ENCODE measurements at regions not wholly inside any gene's neighbourhood (a gene's known extent, or its start where the extent isn't known, plus 50 kb on each side); places are given as distances from the start of the nearest gene placed in this dataset.

GRCh38 chr1:94303005-94303404 is 65.6 kb upstream of the ARHGAP29 start:
- H3K36me3 ChIP-seq (ENCODE audit: control insufficient read depth in 4 of 4, insufficient read depth in 4 of 4, low read length in 3 of 4), result no peaks in the 10 kb centered on the region
- no peaks in the 10 kb centered on the region for H3K9me3 ChIP-seq (ENCODE audit: control extremely low read depth in 1 of 5, control insufficient read depth in 4 of 5, insufficient read depth in 2 of 5, low read depth in 1 of 5, low read length in 4 of 5)
- peaks cover 0 to 23% (median 16%) of the 10 kb centered on the region in 4 experiments for H3K4me1 ChIP-seq (ENCODE audit: control extremely low read depth in 1 of 4, control insufficient read depth in 4 of 4, insufficient read depth in 4 of 4, low read length in 3 of 4)
- WGBS (ENCODE audit: insufficient coverage), result no CpG with 5 or more reads among the region's 1 CpG
- peak; percentile 69 to 92 (median 90) for DNase-seq
- no peaks in the 10 kb centered on the region for H3K27me3 ChIP-seq (replicated peaks in 2 of 5; ENCODE audit: control insufficient read depth in 4 of 5, insufficient read depth in 5 of 5, low read length in 4 of 5)
- peak overlapping the region; percentile 30 to 46 for H3K27ac ChIP-seq (ENCODE audit: insufficient read depth in 1 of 2, low read depth in 1 of 2, low read length in 2 of 2, poor library complexity in 1 of 2, severe bottlenecking in 2 of 2)
- peak overlapping the region in 2 of 7 experiments; percentile 29 to 42 for H3K4me3 ChIP-seq (ENCODE audit: control insufficient read depth in 1 of 7, extremely low read depth in 1 of 7, insufficient read depth in 4 of 7, low read depth in 2 of 7, low read length in 6 of 7)
- CTCF ChIA-PET, result interaction anchor here (0.9 to 1.1 kb wide), 2 partner anchors 181 to 258 kb away, joined by 3 to 6 read pairs; no protein-coding TSS in a partner anchor
- POLR2A ChIA-PET, result no interaction called here

- H3K27me3 ChIP-seq (replicated peaks in 2 of 5; ENCODE audit: control insufficient read depth in 4 of 5, insufficient read depth in 5 of 5, low read length in 4 of 5), result no peaks in the 10 kb centered on the region
- whole genome bisulfite sequencing (ENCODE audit: insufficient coverage), result 73% methylated on average over 4 of the region's 6 CpGs
- ChIA-PET CTCF (interaction anchor here (0.9 kb wide), 1 partner anchor 262 kb away, joined by 3 read pairs; no protein-coding TSS in a partner anchor), POLR2A (no interaction called here)
- no peaks in the 10 kb centered on the region for H3K36me3 ChIP-seq (ENCODE audit: control insufficient read depth in 4 of 4, insufficient read depth in 4 of 4, low read length in 3 of 4)
- no peaks in the 10 kb centered on the region for H3K9me3 ChIP-seq (ENCODE audit: control extremely low read depth in 1 of 5, control insufficient read depth in 4 of 5, insufficient read depth in 2 of 5, low read depth in 1 of 5, low read length in 4 of 5)
- no peak overlapping the region for H3K4me3 ChIP-seq (ENCODE audit: control insufficient read depth in 1 of 7, extremely low read depth in 1 of 7, insufficient read depth in 4 of 7, low read depth in 2 of 7, low read length in 6 of 7)
- DNase-seq, result no peak
- H3K27ac ChIP-seq (ENCODE audit: insufficient read depth in 1 of 2, low read depth in 1 of 2, low read length in 2 of 2, poor library complexity in 1 of 2, severe bottlenecking in 2 of 2), result peak overlapping the region; percentile 30 to 46
- peaks cover 0 to 23% (median 16%) of the 10 kb centered on the region in 4 experiments for H3K4me1 ChIP-seq (ENCODE audit: control extremely low read depth in 1 of 4, control insufficient read depth in 4 of 4, insufficient read depth in 4 of 4, low read length in 3 of 4)
Measured at GRCh38 chr1:94302497-94302896, 65.1 kb upstream of the ARHGAP29 start.

GRCh38 chr1:94301186-94301585 is 63.8 kb upstream of the ARHGAP29 start:
- POLR2A ChIA-PET, result no interaction called here
- peaks cover 0 to 23% (median 16%) of the 10 kb centered on the region in 4 experiments for H3K4me1 ChIP-seq (ENCODE audit: control extremely low read depth in 1 of 4, control insufficient read depth in 4 of 4, insufficient read depth in 4 of 4, low read length in 3 of 4)
- H3K27ac ChIP-seq (ENCODE audit: insufficient read depth in 1 of 2, low read depth in 1 of 2, low read length in 2 of 2, poor library complexity in 1 of 2, severe bottlenecking in 2 of 2), result no peak overlapping the region
- CTCF ChIA-PET, result interaction anchor here (1.3 to 1.8 kb wide), 2 partner anchors 33 to 43 kb away, joined by 3 to 4 read pairs; no protein-coding TSS in a partner anchor
- H3K27me3 ChIP-seq (replicated peaks in 2 of 5; ENCODE audit: control insufficient read depth in 4 of 5, insufficient read depth in 5 of 5, low read length in 4 of 5), result no peaks in the 10 kb centered on the region
- no peak for DNase-seq
- H3K4me3 ChIP-seq (ENCODE audit: control insufficient read depth in 1 of 7, extremely low read depth in 1 of 7, insufficient read depth in 4 of 7, low read depth in 2 of 7, low read length in 6 of 7), result no peak overlapping the region
- no peaks in the 10 kb centered on the region for H3K9me3 ChIP-seq (ENCODE audit: control extremely low read depth in 1 of 5, control insufficient read depth in 4 of 5, insufficient read depth in 2 of 5, low read depth in 1 of 5, low read length in 4 of 5)
- H3K36me3 ChIP-seq (ENCODE audit: control insufficient read depth in 4 of 4, insufficient read depth in 4 of 4, low read length in 3 of 4), result no peaks in the 10 kb centered on the region
- WGBS (ENCODE audit: insufficient coverage), result 100% methylated on average over 5 of the region's 5 CpGs

- Histone ChIP-seq H3K27ac (ENCODE audit: insufficient read depth in 1 of 2, low read depth in 1 of 2, low read length in 2 of 2, poor library complexity in 1 of 2, severe bottlenecking in 2 of 2) (no peak overlapping the region), H3K27me3 (replicated peaks in 2 of 5; ENCODE audit: control insufficient read depth in 4 of 5, insufficient read depth in 5 of 5, low read length in 4 of 5) (no peaks in the 10 kb centered on the region), H3K4me1 (ENCODE audit: control extremely low read depth in 1 of 4, control insufficient read depth in 4 of 4, insufficient read depth in 4 of 4, low read length in 3 of 4) (peaks cover 0 to 23% (median 16%) of the 10 kb centered on the region in 4 experiments), H3K36me3 (ENCODE audit: control insufficient read depth in 4 of 4, insufficient read depth in 4 of 4, low read length in 3 of 4) (no peaks in the 10 kb centered on the region), H3K9me3 (ENCODE audit: control extremely low read depth in 1 of 5, control insufficient read depth in 4 of 5, insufficient read depth in 2 of 5, low read depth in 1 of 5, low read length in 4 of 5) (no peaks in the 10 kb centered on the region), H3K4me3 (ENCODE audit: control insufficient read depth in 1 of 7, extremely low read depth in 1 of 7, insufficient read depth in 4 of 7, low read depth in 2 of 7, low read length in 6 of 7) (no peak overlapping the region)
- 93% methylated on average over 2 of the region's 2 CpGs for WGBS (ENCODE audit: insufficient coverage)
- no peak for DNase-seq
- ChIA-PET POLR2A (no interaction called here), CTCF (interaction anchor here (1.3 to 1.8 kb wide), 3 partner anchors 34 to 238 kb away, joined by 3 to 5 read pairs (median 4); no protein-coding TSS in a partner anchor)
Measured at GRCh38 chr1:94300731-94301130, 63.3 kb upstream of the ARHGAP29 start.

- DNase-seq, result no peak
- Histone ChIP-seq H3K4me3 (ENCODE audit: control insufficient read depth in 1 of 7, extremely low read depth in 1 of 7, insufficient read depth in 4 of 7, low read depth in 2 of 7, low read length in 6 of 7) (no peak overlapping the region), H3K36me3 (ENCODE audit: control insufficient read depth in 4 of 4, insufficient read depth in 4 of 4, low read length in 3 of 4) (no peaks in the 10 kb centered on the region), H3K27ac (ENCODE audit: insufficient read depth in 1 of 2, low read depth in 1 of 2, low read length in 2 of 2, poor library complexity in 1 of 2, severe bottlenecking in 2 of 2) (no peak overlapping the region), H3K4me1 (ENCODE audit: control extremely low read depth in 1 of 4, control insufficient read depth in 4 of 4, insufficient read depth in 4 of 4, low read length in 3 of 4) (peaks cover 0 to 23% (median 16%) of the 10 kb centered on the region in 4 experiments), H3K9me3 (ENCODE audit: control extremely low read depth in 1 of 5, control insufficient read depth in 4 of 5, insufficient read depth in 2 of 5, low read depth in 1 of 5, low read length in 4 of 5) (no peaks in the 10 kb centered on the region), H3K27me3 (replicated peaks in 2 of 5; ENCODE audit: control insufficient read depth in 4 of 5, insufficient read depth in 5 of 5, low read length in 4 of 5) (no peaks in the 10 kb centered on the region)
- POLR2A ChIA-PET, result no interaction called here
- 95% methylated on average over 5 of the region's 6 CpGs for WGBS (ENCODE audit: insufficient coverage)
- CTCF ChIA-PET, result interaction anchor here (1.6 to 1.9 kb wide), 3 partner anchors 11 to 238 kb away, joined by 4 to 5 read pairs (median 5); no protein-coding TSS in a partner anchor
Measured at GRCh38 chr1:94299627-94300553, 62.5 kb upstream of the ARHGAP29 start.

- DNase-seq, result no peak
- ChIA-PET POLR2A (no interaction called here), CTCF (interaction anchor here (1.6 to 1.9 kb wide), 2 partner anchors 10 to 237 kb away, joined by 5 read pairs; no protein-coding TSS in a partner anchor)
- Histone ChIP-seq H3K27ac (ENCODE audit: insufficient read depth in 1 of 2, low read depth in 1 of 2, low read length in 2 of 2, poor library complexity in 1 of 2, severe bottlenecking in 2 of 2) (no peak overlapping the region), H3K4me3 (ENCODE audit: control insufficient read depth in 1 of 7, extremely low read depth in 1 of 7, insufficient read depth in 4 of 7, low read depth in 2 of 7, low read length in 6 of 7) (no peak overlapping the region), H3K9me3 (ENCODE audit: control extremely low read depth in 1 of 5, control insufficient read depth in 4 of 5, insufficient read depth in 2 of 5, low read depth in 1 of 5, low read length in 4 of 5) (no peaks in the 10 kb centered on the region), H3K36me3 (ENCODE audit: control insufficient read depth in 4 of 4, insufficient read depth in 4 of 4, low read length in 3 of 4) (no peaks in the 10 kb centered on the region), H3K4me1 (ENCODE audit: control extremely low read depth in 1 of 4, control insufficient read depth in 4 of 4, insufficient read depth in 4 of 4, low read length in 3 of 4) (peaks cover 0 to 19% (median 14%) of the 10 kb centered on the region in 4 experiments), H3K27me3 (replicated peaks in 2 of 5; ENCODE audit: control insufficient read depth in 4 of 5, insufficient read depth in 5 of 5, low read length in 4 of 5) (no peaks in the 10 kb centered on the region)
- 57% methylated on average over 1 of the region's 2 CpGs for WGBS (ENCODE audit: insufficient coverage)
Measured at GRCh38 chr1:94298861-94299260, 61.5 kb upstream of the ARHGAP29 start.

GRCh38 chr1:94296018-94296417 is 58.6 kb upstream of the ARHGAP29 start:
- CTCF ChIA-PET, result no interaction called here
- H3K9me3 ChIP-seq (ENCODE audit: control extremely low read depth in 1 of 5, control insufficient read depth in 4 of 5, insufficient read depth in 2 of 5, low read depth in 1 of 5, low read length in 4 of 5), result no peaks in the 10 kb centered on the region
- H3K4me1 ChIP-seq (ENCODE audit: control extremely low read depth in 1 of 4, control insufficient read depth in 4 of 4, insufficient read depth in 4 of 4, low read length in 3 of 4), result no peaks in the 10 kb centered on the region
- WGBS (ENCODE audit: insufficient coverage), result 100% methylated on average over 2 of the region's 5 CpGs
- no peak overlapping the region for H3K27ac ChIP-seq (ENCODE audit: insufficient read depth in 1 of 2, low read depth in 1 of 2, low read length in 2 of 2, poor library complexity in 1 of 2, severe bottlenecking in 2 of 2)
- DNase-seq, result no peak
- H3K27me3 ChIP-seq (replicated peaks in 2 of 5; ENCODE audit: control insufficient read depth in 4 of 5, insufficient read depth in 5 of 5, low read length in 4 of 5), result no peaks in the 10 kb centered on the region
- H3K4me3 ChIP-seq (ENCODE audit: control insufficient read depth in 1 of 7, extremely low read depth in 1 of 7, insufficient read depth in 4 of 7, low read depth in 2 of 7, low read length in 6 of 7), result no peak overlapping the region
- no peaks in the 10 kb centered on the region for H3K36me3 ChIP-seq (ENCODE audit: control insufficient read depth in 4 of 4, insufficient read depth in 4 of 4, low read length in 3 of 4)
- POLR2A ChIA-PET, result no interaction called here
